DND-41 (cell line): ENCODE measurements at regions not wholly inside any gene's neighbourhood (a gene's known extent, or its start where the extent isn't known, plus 50 kb on each side); places are given as distances from the start of the nearest gene placed in this dataset.

Source experiments
- ATAC-seq: fragments of 200-7000 bp; cut with Tn5 transposase; 3 replicates; pipeline ENCODE4 v1.9.1; 2021; ENCODE audit warnings: low read depth; ENCODE audit not compliant: insufficient read depth
- DNase-seq: peaks from one replicate; pipeline ENCODE4 v3.0.0-alpha.2; 2020
- H2AFZ ChIP-seq: 2 replicates; pipeline ENCODE4 v1.6.0; 2012; ENCODE audit warnings: low read depth, low read length
- H3K27ac ChIP-seq: 2 replicates; pipeline ENCODE4 v1.5.1; 2012; ENCODE audit warnings: low read length, inconsistent platforms
- H3K27me3 ChIP-seq: fragments of 200-600 bp; sonication (generic); 2 replicates; pipeline ENCODE4 v1.6.0; 2012; ENCODE audit warnings: low read length, mild to moderate bottlenecking, inconsistent platforms; ENCODE audit not compliant: insufficient read depth, poor library complexity
- H3K36me3 ChIP-seq: 2 replicates; pipeline ENCODE4 v1.5.1; 2012; ENCODE audit warnings: low read length, inconsistent platforms; ENCODE audit not compliant: insufficient read depth
- H3K4me1 ChIP-seq: 2 replicates; pipeline ENCODE4 v1.5.1; 2012; ENCODE audit warnings: mild to moderate bottlenecking, low read length; ENCODE audit not compliant: insufficient read depth
- H3K4me2 ChIP-seq: 2 replicates; pipeline ENCODE4 v1.6.0; 2012; ENCODE audit warnings: mild to moderate bottlenecking, moderate library complexity, low read length, inconsistent platforms; ENCODE audit not compliant: insufficient read depth
- H3K4me3 ChIP-seq, 2 experiments: fragments of 200-600 bp in 1 of 2; shearing (Covaris generic) in 1 of 2; 2 replicates each; pipeline ENCODE4 v1.5.1; 2012 to 2016; ENCODE audit warnings: inconsistent platforms in 2 of 2, low read length in 2 of 2, mild to moderate bottlenecking in 2 of 2, low read depth in 1 of 2, moderate library complexity in 1 of 2
- H3K79me2 ChIP-seq: 2 replicates; pipeline ENCODE4 v1.6.0; 2012; ENCODE audit warnings: low read length, inconsistent platforms; ENCODE audit not compliant: insufficient read depth
- H3K9ac ChIP-seq: 2 replicates; pipeline ENCODE4 v1.6.0; 2012; ENCODE audit warnings: low read depth, mild to moderate bottlenecking, inconsistent platforms, low read length, moderate library complexity
- H3K9me3 ChIP-seq: 2 replicates; pipeline ENCODE4 v1.5.1; 2012; ENCODE audit warnings: low read length, moderate library complexity, mild to moderate bottlenecking, inconsistent platforms; ENCODE audit not compliant: insufficient read depth, severe bottlenecking
- H4K20me1 ChIP-seq: 2 replicates; pipeline ENCODE4 v1.6.0; 2012; ENCODE audit warnings: low read length; ENCODE audit not compliant: insufficient read depth
- CTCF ChIP-seq: IDR thresholded peaks from 2 replicates; pipeline ENCODE4 v1.5.1; 2012; ENCODE audit warnings: borderline replicate concordance, low read length, moderate library complexity, mild to moderate bottlenecking; ENCODE audit not compliant: poor library complexity, severe bottlenecking; ENCODE audit errors: extremely low read depth
- EZH2 ChIP-seq: IDR thresholded peaks from 3 replicates; pipeline ENCODE4 v1.6.1; 2012; ENCODE audit warnings: borderline replicate concordance, low read depth, mild to moderate bottlenecking, moderate library complexity, low read length, inconsistent platforms; ENCODE audit not compliant: severe bottlenecking

- DNase-seq (no peak), ATAC-seq (no peak)
- Histone ChIP-seq H2AFZ (no peak overlapping the region), H4K20me1 (no peaks in the 10 kb centered on the region), H3K4me1 (no peaks in the 10 kb centered on the region), H3K27ac (no peak overlapping the region), H3K4me3 (no peak overlapping the region), H3K79me2 (no peaks in the 10 kb centered on the region), H3K27me3 (peaks cover 2% of the 10 kb centered on the region), H3K9me3 (no peaks in the 10 kb centered on the region), H3K36me3 (no peaks in the 10 kb centered on the region), H3K4me2 (no peak overlapping the region), H3K9ac (no peak overlapping the region)
- no peak for TF ChIP-seq CTCF
- no peak for TF ChIP-seq EZH2
Measured at GRCh38 chr12:107429006-107429705, 256.4 kb upstream of the PWP1 start.

- Histone ChIP-seq H3K36me3 (no peaks in the 10 kb centered on the region), H3K9me3 (no peaks in the 10 kb centered on the region), H3K9ac (no peak overlapping the region), H3K4me3 (no peak overlapping the region), H2AFZ (no peak overlapping the region), H4K20me1 (no peaks in the 10 kb centered on the region), H3K27me3 (peaks cover 2% of the 10 kb centered on the region), H3K27ac (no peak overlapping the region), H3K4me1 (no peaks in the 10 kb centered on the region), H3K4me2 (no peak overlapping the region), H3K79me2 (no peaks in the 10 kb centered on the region)
- TF ChIP-seq CTCF (no peak), EZH2 (no peak)
- ATAC-seq (no peak), DNase-seq (no peak)
Measured at GRCh38 chr12:107431942-107432341, 253.7 kb upstream of the PWP1 start.

- Histone ChIP-seq H3K4me3 (no peak overlapping the region), H3K79me2 (no peaks in the 10 kb centered on the region), H4K20me1 (no peaks in the 10 kb centered on the region), H2AFZ (no peak overlapping the region), H3K9ac (no peak overlapping the region), H3K4me2 (no peak overlapping the region), H3K27me3 (no peaks in the 10 kb centered on the region), H3K27ac (no peak overlapping the region), H3K9me3 (no peaks in the 10 kb centered on the region), H3K36me3 (no peaks in the 10 kb centered on the region), H3K4me1 (no peaks in the 10 kb centered on the region)
- ATAC-seq: no peak
- TF ChIP-seq CTCF (no peak), EZH2 (no peak)
- no peak for DNase-seq
Measured at GRCh38 chr12:107435072-107435471, 250.5 kb upstream of the PWP1 start.
